Right cardiac atrium (tissue), 5 donors: ENCODE measurements at regions not wholly inside any gene's neighbourhood (a gene's known extent, or its start where the extent isn't known, plus 50 kb on each side); places are given as distances from the start of the nearest gene placed in this dataset.

Source experiments
- ATAC-seq, 2 donors: fragments of 200-7000 bp; cut with Tn5 transposase; one replicate each; pipeline versions ENCODE4 v1.8.0 to v1.9.1; 2020; ENCODE audit warnings: moderate library complexity in 2 of 2, mild to moderate bottlenecking in 1 of 2
- DNase-seq, 3 donors: peaks; one replicate each; pipeline ENCODE4 v3.0.0-alpha.2; 2020
- H3K27ac ChIP-seq: one replicate; pipeline ENCODE4 v1.5.1; 2013; ENCODE audit warnings: mild to moderate bottlenecking, low read length, control low read depth, moderate library complexity
- H3K27me3 ChIP-seq: one replicate; pipeline ENCODE4 v1.6.1; 2013; ENCODE audit not compliant: control insufficient read depth, insufficient read depth
- H3K4me1 ChIP-seq: one replicate; pipeline ENCODE4 v1.6.1; 2013; ENCODE audit warnings: low read length; ENCODE audit not compliant: control insufficient read depth, insufficient read depth
- H3K4me3 ChIP-seq: one replicate; pipeline ENCODE4 v1.5.1; 2013; ENCODE audit warnings: low read length, control low read depth
- H3K9me3 ChIP-seq: one replicate; pipeline ENCODE4 v1.6.1; 2013; ENCODE audit warnings: low read length; ENCODE audit not compliant: control insufficient read depth
- WGBS: extraction: QIAGEN DNeasy Blood & Tissue Kit; methylation state at CpG from one replicate; pipeline ENCODE4 v1.1.7; 2013; 5-methylcytosine and 5-hydroxymethylcytosine counted together
- intact Hi-C, 4 donors: fragments of 100-400 bp; cut with DNase I; formaldehyde crosslinking; loops; one replicate each; pipeline versions ENCODE4 v1.11.0 to v1.14.0; 2022 to 2023
- donor health status: healthy with polysubstance abuse.
- donor health status: DM: no; HTN: yes; CAD: no.
- donor health status: DM: no; HTN: no; CAD: no.
- donor health status: DM: no; HTN: yes; CAD: no; lungs with severe emphysema.
- donor health status: DM: yes; HTN: yes; CAD: no.

DNA sequence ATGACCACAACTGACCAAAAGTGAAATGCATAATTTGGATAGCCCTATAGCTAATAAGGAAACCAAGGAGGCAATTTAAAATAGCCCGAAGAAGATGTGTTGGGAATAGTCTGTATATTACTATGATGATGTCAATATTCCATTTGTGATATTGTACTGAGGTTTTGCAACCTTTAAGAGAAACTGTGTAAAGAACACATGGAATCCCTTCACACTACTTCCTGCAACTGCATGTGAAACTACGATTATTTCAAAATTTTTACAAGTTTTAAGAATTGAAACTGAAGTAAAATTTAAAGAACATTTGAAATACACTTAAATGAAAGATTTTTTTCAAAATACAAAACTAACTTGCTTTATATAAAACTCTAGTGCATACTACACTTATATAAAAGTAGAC, 504.3 kb upstream of the ID2 start:
- intact Hi-C loops = no loop called here

DNA sequence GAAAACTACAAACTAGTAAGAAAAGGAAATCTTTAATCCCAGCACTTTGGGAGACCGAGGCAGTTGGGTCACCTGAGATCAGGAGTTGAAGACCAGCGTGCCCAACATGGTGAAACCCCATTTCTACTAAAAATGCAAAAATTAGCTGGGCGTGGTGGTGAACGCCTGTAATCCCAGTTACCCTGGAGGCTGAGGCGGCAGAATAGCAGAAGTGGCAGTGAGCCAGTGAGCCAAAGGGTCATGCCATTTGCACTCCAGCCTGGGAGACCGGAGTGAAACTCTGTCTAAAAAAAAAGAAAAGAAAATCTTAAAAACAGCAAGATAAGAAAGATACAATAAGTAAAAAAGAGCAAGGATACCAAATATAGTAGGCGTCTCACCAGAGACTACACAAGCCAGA, 502.9 kb upstream of the ID2 start:
- DNase-seq = peak in 1 of 3 donors; percentile 58
- no peaks in the 10 kb centered on the region for H3K4me1 ChIP-seq
- no peak overlapping the region for H3K4me3 ChIP-seq
- intact Hi-C loops = no loop called here
- ATAC-seq = no peak
- no peaks in the 10 kb centered on the region for H3K27me3 ChIP-seq
- no peaks in the 10 kb centered on the region for H3K9me3 ChIP-seq
- WGBS = 92% methylated on average over 7 of the region's 7 CpGs
- no peak overlapping the region for H3K27ac ChIP-seq

More for the DNA sequence above, 504.3 kb upstream of the ID2 start:
- Histone ChIP-seq H3K27me3 (no peaks in the 10 kb centered on the region), H3K4me3 (no peak overlapping the region), H3K9me3 (no peaks in the 10 kb centered on the region), H3K27ac (no peak overlapping the region), H3K4me1 (no peaks in the 10 kb centered on the region)
- ATAC-seq (no peak), DNase-seq (no peak)
- WGBS = 83% methylated on average over 2 of the region's 2 CpGs

DNA sequence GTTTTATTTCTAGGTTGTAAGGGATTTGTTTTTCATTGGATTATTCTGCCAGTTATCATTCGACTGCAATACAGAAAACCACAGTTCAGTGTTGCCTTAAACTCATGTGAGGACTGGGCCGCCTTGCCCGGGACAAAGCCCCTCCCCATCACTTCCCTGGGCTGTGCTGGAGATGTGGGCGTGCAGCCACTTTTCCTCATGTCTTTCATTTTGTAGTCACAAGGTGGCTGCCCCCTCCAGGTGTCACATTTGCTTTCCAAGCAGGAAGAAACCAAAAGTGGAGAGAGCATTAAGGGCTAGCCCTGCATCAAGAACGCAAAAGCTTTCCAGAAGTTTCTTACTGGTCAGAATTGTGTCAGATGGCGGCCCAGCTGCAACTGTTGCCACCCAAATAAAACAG, 492.5 kb upstream of the ID2 start:
- ATAC-seq = no peak
- Histone ChIP-seq H3K4me1 (no peaks in the 10 kb centered on the region), H3K9me3 (no peaks in the 10 kb centered on the region), H3K4me3 (no peak overlapping the region), H3K27me3 (no peaks in the 10 kb centered on the region), H3K27ac (no peak overlapping the region)
- WGBS = 93% methylated on average over 6 of the region's 6 CpGs
- intact Hi-C loops = no loop called here
- DNase-seq = no peak

DNA sequence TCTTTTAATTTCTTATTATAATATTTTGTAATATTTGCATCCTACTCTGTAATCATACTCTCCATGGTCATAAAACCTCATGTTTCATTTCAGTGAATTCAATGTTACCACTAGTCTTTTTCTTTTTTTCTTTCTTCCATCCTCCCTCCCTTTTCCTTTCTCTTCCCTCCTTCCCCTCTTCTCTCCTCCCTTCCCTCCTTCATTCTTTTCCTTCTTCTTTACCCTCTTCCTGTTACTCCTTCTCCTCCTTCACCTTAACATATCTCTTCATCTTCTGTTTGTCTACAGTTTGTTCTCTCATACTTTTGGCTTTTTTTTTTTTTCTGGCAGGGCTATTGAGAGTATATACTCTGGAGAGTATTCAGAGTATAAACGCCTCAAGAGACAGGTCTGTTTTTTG, 491.6 kb upstream of the ID2 start:
- Histone ChIP-seq H3K4me1 (no peaks in the 10 kb centered on the region), H3K27ac (no peak overlapping the region), H3K4me3 (no peak overlapping the region), H3K9me3 (no peaks in the 10 kb centered on the region), H3K27me3 (no peaks in the 10 kb centered on the region)
- intact Hi-C loops = no loop called here
- ATAC-seq (no peak), DNase-seq (no peak)
- WGBS = 74% methylated on average over 1 of the region's 1 CpG

DNA sequence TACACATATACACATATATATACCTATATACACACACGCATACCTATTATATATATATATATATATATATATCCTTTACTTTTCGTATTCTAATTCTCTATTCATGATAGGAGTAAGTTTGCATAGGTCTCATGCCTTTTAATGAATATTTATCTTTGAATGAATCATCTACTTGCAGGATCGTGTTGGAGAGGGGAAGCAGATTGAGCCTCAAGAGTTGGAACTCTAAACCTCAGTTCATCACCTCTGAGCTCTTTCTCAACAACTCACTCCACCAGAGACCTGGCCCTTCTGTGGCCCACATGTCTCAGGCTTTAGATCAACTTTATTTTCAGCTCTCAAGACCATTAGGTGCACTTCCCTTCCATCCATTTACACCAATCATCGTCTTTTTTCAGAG, 490.4 kb upstream of the ID2 start:
- H3K9me3 ChIP-seq = no peaks in the 10 kb centered on the region
- ATAC-seq = no peak
- DNase-seq = no peak
- no peaks in the 10 kb centered on the region for H3K4me1 ChIP-seq
- H3K4me3 ChIP-seq = no peak overlapping the region
- intact Hi-C loops = no loop called here
- H3K27me3 ChIP-seq = no peaks in the 10 kb centered on the region
- WGBS = 95% methylated on average over 4 of the region's 4 CpGs
- H3K27ac ChIP-seq = no peak overlapping the region

DNA sequence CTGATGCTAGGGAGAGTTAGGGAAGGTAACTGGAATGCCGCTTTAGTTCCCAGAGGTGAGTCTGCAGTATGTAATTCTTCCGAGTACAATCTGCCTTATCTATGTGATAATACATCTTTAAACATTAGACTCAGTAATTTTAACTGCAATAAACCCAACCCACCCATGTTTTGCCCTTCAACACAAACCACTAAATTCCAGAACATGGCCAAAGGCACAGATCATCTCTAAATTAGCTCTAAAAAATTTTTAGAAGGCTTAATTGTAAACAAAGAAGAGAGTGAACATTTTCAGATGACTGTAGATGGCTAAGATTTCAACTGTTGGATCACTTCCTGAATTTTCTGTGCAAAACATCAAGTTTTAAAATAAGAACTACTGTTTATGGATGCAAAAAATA, 488.7 kb upstream of the ID2 start:
- no peak overlapping the region for H3K4me3 ChIP-seq

DNA sequence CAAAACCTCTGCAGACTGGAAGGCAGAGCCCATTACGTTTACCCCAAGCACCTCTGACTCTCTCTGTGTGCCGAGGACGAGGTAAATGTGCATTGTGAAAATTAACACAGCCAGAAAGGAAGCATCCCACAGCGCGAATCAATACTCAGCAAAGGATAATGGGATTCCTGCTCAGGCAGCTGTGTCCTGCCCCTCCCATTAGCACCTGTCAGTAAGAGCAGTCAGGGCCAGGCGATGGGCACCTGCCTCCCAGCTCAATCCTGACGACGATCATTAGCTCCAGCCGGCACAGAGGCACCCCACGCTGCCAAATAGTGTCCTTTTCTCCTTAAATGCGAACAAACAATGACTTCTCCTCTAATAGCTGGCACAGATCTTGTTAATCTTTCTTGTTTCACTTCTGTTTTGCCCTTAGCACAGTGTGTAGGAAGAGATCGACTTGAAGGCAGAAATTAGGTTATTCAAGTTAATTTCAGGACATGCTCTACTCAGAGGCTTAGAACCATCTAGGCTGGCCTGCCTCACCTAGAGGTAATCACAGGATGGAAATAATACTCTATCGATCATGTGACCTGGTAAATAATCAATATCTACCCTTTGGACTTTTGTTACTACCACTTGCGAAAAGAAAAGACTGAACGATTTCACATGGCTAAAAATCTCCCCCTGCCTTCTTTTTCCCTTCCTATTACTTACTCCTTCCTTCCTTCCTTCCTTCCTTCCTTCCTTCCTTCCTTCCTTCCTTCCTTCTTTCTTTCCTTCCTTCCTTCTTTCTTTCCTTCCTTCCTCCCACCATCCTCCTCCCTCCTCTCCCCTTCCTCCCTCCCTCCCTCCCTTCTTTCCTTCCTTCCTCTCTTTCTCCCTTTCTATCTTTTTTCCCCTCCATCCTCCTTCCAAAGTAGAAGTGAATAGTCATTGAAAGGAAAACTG, 487.9 kb upstream of the ID2 start:
- no peak overlapping the region for H3K4me3 ChIP-seq
- no peak overlapping the region for H3K27ac ChIP-seq
- H3K9me3 ChIP-seq = no peaks in the 10 kb centered on the region
- intact Hi-C loops = no loop called here
- H3K27me3 ChIP-seq = no peaks in the 10 kb centered on the region
- 63% methylated on average over 15 of the region's 15 CpGs for WGBS
- DNase-seq (no peak), ATAC-seq (no peak)
- no peaks in the 10 kb centered on the region for H3K4me1 ChIP-seq

More for the DNA sequence above, 488.7 kb upstream of the ID2 start:
- ATAC-seq (no peak), DNase-seq (no peak)
- 92% methylated on average over 2 of the region's 2 CpGs for WGBS
- Histone ChIP-seq H3K27me3 (no peaks in the 10 kb centered on the region), H3K4me1 (no peaks in the 10 kb centered on the region), H3K27ac (no peak overlapping the region), H3K9me3 (no peaks in the 10 kb centered on the region)
- intact Hi-C loops = no loop called here

DNA sequence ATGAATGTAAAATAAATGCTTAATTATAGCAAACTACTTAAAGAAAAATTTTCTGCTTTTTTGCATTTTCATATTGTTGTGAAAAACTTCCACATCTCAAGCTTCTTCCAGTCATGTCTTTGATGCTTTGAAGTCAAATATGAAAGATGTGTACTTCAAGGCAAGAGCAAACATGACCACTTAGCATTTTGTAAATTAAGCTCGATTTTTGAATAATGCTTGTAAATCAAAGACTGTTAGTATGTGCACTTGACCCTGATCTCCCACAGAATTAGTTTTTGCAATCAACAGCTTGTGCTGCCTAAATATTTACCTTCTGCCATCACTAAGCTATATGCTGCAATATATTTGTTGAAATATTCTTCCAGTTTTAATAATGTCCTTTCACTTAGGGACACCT, 486.1 kb upstream of the ID2 start:
- H3K27me3 ChIP-seq = no peaks in the 10 kb centered on the region
- no peak for ATAC-seq
- intact Hi-C loops = no loop called here
- DNase-seq = no peak
- no peak overlapping the region for H3K4me3 ChIP-seq
- H3K4me1 ChIP-seq = no peaks in the 10 kb centered on the region
- no peak overlapping the region for H3K27ac ChIP-seq
- no peaks in the 10 kb centered on the region for H3K9me3 ChIP-seq
- 82% methylated on average over 1 of the region's 1 CpG for WGBS

DNA sequence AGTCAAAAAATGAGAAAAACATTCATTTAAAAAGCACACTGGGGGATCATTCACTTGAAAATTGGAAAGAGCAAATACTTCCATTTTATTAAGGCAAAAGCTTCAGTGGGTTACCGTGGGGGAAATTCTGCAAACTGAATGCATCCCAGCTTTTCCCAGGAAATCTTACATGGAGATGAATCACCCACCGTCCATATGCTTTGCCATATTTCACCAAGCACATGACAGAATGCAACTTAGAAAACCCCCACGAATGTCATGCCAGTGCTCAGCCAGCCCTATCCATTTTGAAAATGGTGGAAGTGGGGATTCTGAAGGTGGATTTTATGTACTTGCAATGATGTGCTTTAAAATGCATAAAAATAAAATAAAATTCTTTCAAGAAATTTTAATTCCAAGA, 485.5 kb upstream of the ID2 start:
- WGBS = 96% methylated on average over 3 of the region's 3 CpGs
- H3K27ac ChIP-seq = no peak overlapping the region
- no peak overlapping the region for H3K4me3 ChIP-seq
- intact Hi-C loops = no loop called here
- no peaks in the 10 kb centered on the region for H3K9me3 ChIP-seq
- H3K27me3 ChIP-seq = no peaks in the 10 kb centered on the region
- ATAC-seq = no peak
- DNase-seq = no peak
- no peaks in the 10 kb centered on the region for H3K4me1 ChIP-seq

DNA sequence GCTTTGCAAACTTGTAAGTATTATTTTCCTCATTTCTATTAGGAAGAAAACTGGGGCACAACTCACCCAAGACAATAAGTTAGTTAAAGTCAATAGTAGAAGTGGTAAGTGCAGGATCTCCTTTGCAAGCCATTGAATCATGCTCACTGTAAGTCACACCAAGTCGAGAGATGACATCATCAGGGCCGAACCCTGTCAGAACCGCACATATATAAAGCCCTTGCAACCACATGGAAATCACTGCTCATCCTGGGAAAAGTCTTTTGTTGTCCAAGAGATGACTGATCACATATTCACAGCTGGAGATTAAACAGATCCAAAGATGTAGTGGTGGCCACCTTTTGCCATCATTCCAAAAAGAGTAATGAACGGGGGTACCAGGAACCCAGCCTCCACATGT, 484.8 kb upstream of the ID2 start:
- no peak for ATAC-seq

DNA sequence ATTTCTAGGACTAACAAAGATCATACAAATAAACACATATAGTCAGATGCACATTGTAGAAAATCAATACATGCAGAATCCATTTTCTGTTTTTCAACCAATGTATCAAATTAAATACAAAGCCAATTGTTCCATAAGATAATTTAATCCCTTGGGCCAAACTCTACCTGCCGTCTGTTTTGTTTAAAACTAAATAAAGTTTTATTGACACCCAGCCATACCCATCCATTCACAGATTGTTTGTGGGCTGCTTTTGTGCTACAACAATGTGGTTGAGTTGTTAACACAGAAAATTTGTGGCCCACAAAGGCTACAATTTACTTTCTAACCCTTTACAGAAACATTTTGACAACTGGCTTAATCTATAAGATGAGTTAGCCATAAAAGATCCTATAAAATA, 484.0 kb upstream of the ID2 start:
- 95% methylated on average over 1 of the region's 1 CpG for WGBS
- DNase-seq (no peak), ATAC-seq (no peak)
- Histone ChIP-seq H3K4me3 (no peak overlapping the region), H3K27me3 (no peaks in the 10 kb centered on the region), H3K27ac (no peak overlapping the region), H3K9me3 (no peaks in the 10 kb centered on the region), H3K4me1 (no peaks in the 10 kb centered on the region)
- intact Hi-C loops = no loop called here

More for the DNA sequence above, 484.8 kb upstream of the ID2 start:
- intact Hi-C loops = no loop called here
- Histone ChIP-seq H3K4me1 (no peaks in the 10 kb centered on the region), H3K9me3 (no peaks in the 10 kb centered on the region), H3K4me3 (no peak overlapping the region), H3K27me3 (no peaks in the 10 kb centered on the region), H3K27ac (no peak overlapping the region)
- WGBS = 94% methylated on average over 4 of the region's 4 CpGs
- DNase-seq = no peak
